GM21528 (cell line): ENCODE measurements at regions not wholly inside any gene's neighbourhood (a gene's known extent, or its start where the extent isn't known, plus 50 kb on each side); places are given as distances from the start of the nearest gene placed in this dataset.

Experiments
- ATAC-seq: cut with Tn5 transposase; IDR thresholded peaks from one replicate; pipeline ENCODE4 v1.9.1; 2021; ENCODE audit warnings: mild to moderate bottlenecking, moderate library complexity; ENCODE audit not compliant: unreplicated experiment, low FRiP score

- peak; percentile 75 for ATAC-seq
These were observed 362.1 kb upstream of the AMELY start for GRCh38 chrY:7273587-7274203.

- ATAC-seq, result no peak
These were observed 361.1 kb upstream of the AMELY start for GRCh38 chrY:7272556-7273195.

GRCh38 chrY:7263773-7264172 is 352.2 kb upstream of the AMELY start:
- ATAC-seq, result no peak

GRCh38 chrY:7262531-7262930 is 351.0 kb upstream of the AMELY start:
- no peak for ATAC-seq

- ATAC-seq, result no peak
These were observed 349.7 kb upstream of the AMELY start for GRCh38 chrY:7261254-7261653.

GRCh38 chrY:7240101-7240500 is 328.5 kb upstream of the AMELY start:
- ATAC-seq, result no peak

GRCh38 chrY:7211971-7212370 is 300.4 kb upstream of the AMELY start:
- no peak for ATAC-seq

- ATAC-seq, result no peak
These were observed 292.9 kb upstream of the AMELY start for GRCh38 chrY:7204456-7204855.

GRCh38 chrY:7182591-7182990 is 271.0 kb upstream of the AMELY start:
- ATAC-seq, result no peak

- no peak for ATAC-seq
These were observed 266.1 kb upstream of the AMELY start for GRCh38 chrY:7177631-7178030.

GRCh38 chrY:7169475-7169874 is 257.9 kb upstream of the AMELY start:
- no peak for ATAC-seq

- ATAC-seq, result no peak
These were observed 229.9 kb upstream of the AMELY start for GRCh38 chrY:7141477-7141876.
